IMR-90 (cell line): ENCODE measurements at regions not wholly inside any gene's neighbourhood (a gene's known extent, or its start where the extent isn't known, plus 50 kb on each side); places are given as distances from the start of the nearest gene placed in this dataset.

ENCODE experiments used
- ATAC-seq: fragments of 200-7000 bp; cut with Tn5 transposase; 2 replicates; pipeline ENCODE4 v1.9.1; 2020; ENCODE audit warnings: low read depth, mild to moderate bottlenecking, moderate library complexity
- BruUV-seq: library from RNA; stranded (reverse); fragments of 400-500 nt; replicated peaks from 2 replicates; lab custom pipeline; 2021; lab: Mats Ljungman, UMichigan
- CTCF ChIA-PET: fragments of 300-600 bp; formaldehyde crosslinking; extraction: SDS; loops from one replicate; lab custom pipeline; 2021; ENCODE audit warnings: antibody characterized with exemption; lab: Yijun Ruan, JAX
- POLR2A ChIA-PET: fragments of 300-600 bp; sonication (Branson Sonifier 250); formaldehyde crosslinking; loops from one replicate; lab custom pipeline; 2022; ENCODE audit warnings: antibody characterized with exemption; ENCODE audit not compliant: unreplicated experiment; lab: Charles Lee
- DNase-seq: peaks from one replicate; pipeline ENCODE4 v3.0.0; 2013
- H2AFZ ChIP-seq: replicated peaks from 2 replicates; pipeline ENCODE3; 2013; ENCODE audit warnings: low read length, mild to moderate bottlenecking; ENCODE audit not compliant: poor library complexity
- H2AK5ac ChIP-seq: 2 replicates; pipeline ENCODE4 v1.6.1; 2013; ENCODE audit warnings: low read depth, low read length, inconsistent platforms
- H2AK9ac ChIP-seq: replicated peaks from 2 replicates; pipeline ENCODE3; 2013; ENCODE audit warnings: mild to moderate bottlenecking, low read depth, low read length, moderate library complexity; ENCODE audit not compliant: poor library complexity
- H2BK120ac ChIP-seq: 2 replicates; pipeline ENCODE4 v1.6.1; 2013; ENCODE audit warnings: low read depth, low read length, inconsistent platforms
- H2BK15ac ChIP-seq: 3 replicates; pipeline ENCODE4 v1.6.1; 2013; ENCODE audit warnings: low read depth, low read length, inconsistent platforms
- H2BK20ac ChIP-seq: 2 replicates; pipeline ENCODE4 v1.6.1; 2013; ENCODE audit warnings: low read depth, mild to moderate bottlenecking, inconsistent platforms, low read length, moderate library complexity
- H2BK5ac ChIP-seq: 2 replicates; pipeline ENCODE4 v1.6.1; 2013; ENCODE audit warnings: mild to moderate bottlenecking, low read depth, low read length, inconsistent platforms; ENCODE audit not compliant: poor library complexity, severe bottlenecking
- H3K14ac ChIP-seq: replicated peaks from 2 replicates; pipeline ENCODE4 v1.6.1; 2013; ENCODE audit warnings: low read depth, low read length, inconsistent platforms
- H3K18ac ChIP-seq: 2 replicates; pipeline ENCODE4 v1.6.1; 2013; ENCODE audit warnings: low read depth, low read length, control low read depth
- H3K23ac ChIP-seq: 2 replicates; pipeline ENCODE4 v1.6.1; 2013; ENCODE audit warnings: low read depth, low read length, inconsistent platforms
- H3K27ac ChIP-seq: 2 replicates; pipeline ENCODE4 v1.5.1; 2013; ENCODE audit warnings: mild to moderate bottlenecking, control low read depth, low read length; ENCODE audit not compliant: insufficient read depth
- H3K27me3 ChIP-seq: 2 replicates; pipeline ENCODE4 v1.6.1; 2013; ENCODE audit warnings: low read length; ENCODE audit not compliant: control insufficient read depth, insufficient read depth
- H3K36me3 ChIP-seq: 2 replicates; pipeline ENCODE4 v1.6.1; 2013; ENCODE audit warnings: low read length, mixed read lengths; ENCODE audit not compliant: control insufficient read depth, insufficient read depth
- H3K4ac ChIP-seq: 2 replicates; pipeline ENCODE4 v1.6.1; 2013; ENCODE audit warnings: low read depth, low read length, inconsistent platforms
- H3K4me1 ChIP-seq: 2 replicates; pipeline ENCODE4 v1.6.1; 2013; ENCODE audit warnings: low read length, mixed read lengths; ENCODE audit not compliant: control insufficient read depth, insufficient read depth
- H3K4me2 ChIP-seq: 2 replicates; pipeline ENCODE4 v1.6.1; 2013; ENCODE audit warnings: low read depth, mild to moderate bottlenecking, control low read depth, low read length, moderate library complexity
- H3K4me3 ChIP-seq: 2 replicates; pipeline ENCODE4 v1.5.1; 2013; ENCODE audit warnings: low read depth, mild to moderate bottlenecking, control low read depth, low read length, moderate library complexity; ENCODE audit not compliant: insufficient read depth
- H3K56ac ChIP-seq: 2 replicates; pipeline ENCODE4 v1.6.1; 2013; ENCODE audit warnings: low read length, inconsistent platforms; ENCODE audit not compliant: insufficient read depth; ENCODE audit errors: extremely low read depth
- H3K79me1 ChIP-seq, 2 experiments: 2 replicates each; pipeline ENCODE4 v1.6.1; 2013; ENCODE audit warnings: low read length in 2 of 2, inconsistent platforms in 1 of 2, low read depth in 1 of 2
- H3K9ac ChIP-seq: 2 replicates; pipeline ENCODE4 v1.6.1; 2013; ENCODE audit warnings: low read depth, low read length, control low read depth
- H3K9me1 ChIP-seq: 2 replicates; pipeline ENCODE4 v1.6.1; 2013; ENCODE audit warnings: low read length, inconsistent platforms; ENCODE audit not compliant: insufficient read depth
- H3K9me3 ChIP-seq: 2 replicates; pipeline ENCODE4 v1.6.1; 2013; ENCODE audit warnings: low read length; ENCODE audit not compliant: control insufficient read depth, insufficient read depth
- H4K20me1 ChIP-seq: 2 replicates; pipeline ENCODE4 v1.6.1; 2013; ENCODE audit warnings: low read length, inconsistent platforms; ENCODE audit not compliant: insufficient read depth
- H4K5ac ChIP-seq: 2 replicates; pipeline ENCODE4 v1.6.1; 2013; ENCODE audit warnings: mild to moderate bottlenecking, low read depth, low read length, control low read depth
- H4K8ac ChIP-seq, 2 experiments: 2 replicates each; pipeline ENCODE4 v1.6.1; 2013; ENCODE audit warnings: low read depth in 2 of 2, low read length in 2 of 2, control low read depth in 1 of 2, inconsistent platforms in 1 of 2
- H4K91ac ChIP-seq: 2 replicates; pipeline ENCODE4 v1.6.1; 2013; ENCODE audit warnings: low read depth, low read length, inconsistent platforms; ENCODE audit not compliant: insufficient read depth
- BHLHE40 ChIP-seq: fragments of 150-350 bp; IDR thresholded peaks from 2 replicates; pipeline ENCODE4 v1.6.1; 2016; ENCODE audit warnings: mild to moderate bottlenecking, low read depth, low read length
- CHD1 ChIP-seq: IDR thresholded peaks from 2 replicates; pipeline ENCODE4 v1.6.1; 2012; ENCODE audit warnings: low read depth, low read length, improper control_type of control experiment
- FOS ChIP-seq: fragments of 150-350 bp; IDR thresholded peaks from 2 replicates; pipeline ENCODE4 v1.6.1; 2016; ENCODE audit warnings: low read depth, low read length
- MAFK ChIP-seq: IDR thresholded peaks from 2 replicates; pipeline ENCODE4 v1.6.1; 2012; ENCODE audit warnings: low read depth, low read length, improper control_type of control experiment
- MAZ ChIP-seq: IDR thresholded peaks from 2 replicates; pipeline ENCODE4 v1.6.1; 2012; ENCODE audit warnings: low read depth, mild to moderate bottlenecking, low read length, improper control_type of control experiment, moderate library complexity, borderline replicate concordance
- MXI1 ChIP-seq: IDR thresholded peaks from 2 replicates; pipeline ENCODE4 v1.6.1; 2012; ENCODE audit warnings: low read depth, mild to moderate bottlenecking, low read length, moderate library complexity, borderline replicate concordance
- NFE2L2 ChIP-seq: fragments of 150-350 bp; IDR thresholded peaks from 2 replicates; pipeline ENCODE4 v1.6.1; 2016; ENCODE audit warnings: low read depth, mild to moderate bottlenecking, low read length
- POLR2A ChIP-seq: IDR thresholded peaks from 2 replicates; pipeline ENCODE4 v1.6.1; 2012; ENCODE audit warnings: mild to moderate bottlenecking, low read depth, low read length
- RAD21 ChIP-seq: IDR thresholded peaks from 2 replicates; pipeline ENCODE4 v1.6.1; 2012; ENCODE audit warnings: low read length, improper control_type of control experiment
- RCOR1 ChIP-seq: IDR thresholded peaks from 2 replicates; pipeline ENCODE4 v1.6.1; 2012; ENCODE audit warnings: mild to moderate bottlenecking, low read length, improper control_type of control experiment; ENCODE audit not compliant: insufficient replicate concordance
- RFX5 ChIP-seq: IDR thresholded peaks from 2 replicates; pipeline ENCODE4 v1.8.0; 2012; ENCODE audit warnings: low read depth, mild to moderate bottlenecking, low read length, moderate library complexity
- SMC3 ChIP-seq: fragments of 150-350 bp; IDR thresholded peaks from 2 replicates; pipeline ENCODE4 v1.6.1; 2016; ENCODE audit warnings: low read depth, mild to moderate bottlenecking, antibody characterized with exemption, low read length, moderate library complexity
- WGBS, 2 experiments: methylation state at CpG; one replicate each; pipeline versions ENCODE4 v1.1.5 to v1.1.7; 2013; ENCODE audit warnings: missing lambda C conversion rate in 2 of 2; ENCODE audit not compliant: insufficient read length in 1 of 2; ENCODE audit errors: extremely low coverage in 2 of 2; 5-methylcytosine and 5-hydroxymethylcytosine counted together
- dilution Hi-C: fragments of 300-500 bp; cut with HindIII; formaldehyde crosslinking; loops from one replicate; pipeline ENCODE4 v1.14.3; 2018; ENCODE audit warnings: low sequenced_read_pairs; ENCODE audit not compliant: unreplicated experiment
- in situ Hi-C: fragments of 300-500 bp; cut with MboI; formaldehyde crosslinking; loops from 3 replicates; pipeline ENCODE4 v1.14.3; 2019; ENCODE audit warnings: low sequenced_read_pairs, inconsistent platforms, mixed read lengths
- intact Hi-C: fragments of 100-400 bp; cut with micrococcal nuclease; formaldehyde crosslinking; loops from 2 replicates; pipeline ENCODE4 v1.10.0; 2022
- TF ChIP-seq, protein P1 (sequence below): conservative IDR thresholded peaks from 2 replicates; pipeline ENCODE4 v1.5.1; 2012; ENCODE audit warnings: mild to moderate bottlenecking, low read depth, low read length, improper control_type of control experiment
- TF ChIP-seq, protein P2 (sequence below): fragments of 150-350 bp; IDR thresholded peaks from 2 replicates; pipeline ENCODE4 v1.6.1; 2016; ENCODE audit warnings: low read depth, mild to moderate bottlenecking, low read length, moderate library complexity, borderline replicate concordance
- TF ChIP-seq, protein P3 (sequence below): fragments of 150-350 bp; IDR thresholded peaks from 2 replicates; pipeline ENCODE4 v1.6.1; 2017; ENCODE audit warnings: mild to moderate bottlenecking, antibody characterized with exemption, low read length, low read depth

DNA sequence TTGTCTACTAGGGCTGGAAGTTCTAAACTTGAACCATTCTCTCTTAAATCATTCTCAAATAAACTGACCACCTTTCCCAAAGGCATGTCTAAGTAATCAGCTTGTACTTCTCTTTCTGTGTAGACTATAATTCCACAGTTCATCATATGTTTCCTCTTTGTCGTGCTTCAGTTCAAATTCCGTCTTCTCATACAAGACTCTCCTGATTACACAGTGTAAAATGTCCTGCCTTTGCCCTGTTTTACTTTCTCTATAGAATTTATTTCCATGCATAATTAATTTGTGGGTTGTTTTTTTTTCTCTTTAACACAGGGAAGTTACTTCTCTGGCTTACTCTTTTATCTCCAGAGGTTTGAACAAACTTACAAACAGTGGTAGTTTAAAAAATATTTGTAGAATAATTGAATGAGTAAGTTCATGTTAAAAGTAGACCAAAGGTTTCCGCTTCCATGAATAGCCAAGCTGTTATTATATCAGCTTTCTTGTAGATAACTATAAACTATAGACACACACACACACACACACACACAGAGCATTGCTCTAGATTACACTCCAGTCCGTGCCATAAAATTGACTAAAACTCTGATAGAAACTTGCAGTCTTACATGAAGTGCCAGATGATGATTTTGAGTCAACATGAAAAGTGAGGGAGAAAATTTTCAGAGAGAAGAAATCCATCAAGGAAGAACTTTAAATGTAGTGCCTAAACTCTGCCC is 119.0 kb downstream of the SUCNR1 start:
- POLR2A ChIA-PET: interaction anchor here (0.6 kb wide), 1 partner anchor 276 kb away, joined by 10 read pairs; the partner anchor contains the start of gene MBNL1
- Histone ChIP-seq H2BK20ac (no peak overlapping the region), H3K18ac (no peak overlapping the region), H4K8ac (no peak overlapping the region), H4K91ac (no peak overlapping the region), H3K56ac (no peak overlapping the region), H3K9me3 (no peaks in the 10 kb centered on the region), H3K4me2 (no peak overlapping the region), H3K36me3 (no peaks in the 10 kb centered on the region), H3K27me3 (no peaks in the 10 kb centered on the region), H2BK15ac (no peak overlapping the region; the same call in 2 of the 3 replicates), H3K4me3 (no peak overlapping the region), H3K9ac (no peak overlapping the region), H3K23ac (no peak overlapping the region), H3K9me1 (no peaks in the 10 kb centered on the region), H4K5ac (no peak overlapping the region), H4K20me1 (no peaks in the 10 kb centered on the region), H3K4me1 (peaks cover 2% of the 10 kb centered on the region; the same call in 1 of the 2 replicates), H3K27ac (no peak overlapping the region), H2BK5ac (no peak overlapping the region), H2BK120ac (no peak overlapping the region), H2AK5ac (no peak overlapping the region), H3K14ac (no peak overlapping the region), H2AFZ (no peak overlapping the region), H3K79me1 (no peaks in the 10 kb centered on the region), H3K4ac (no peak overlapping the region), H2AK9ac (no peak overlapping the region)
- WGBS, 2 experiments: no CpG with 5 or more reads among the region's 4 CpGs
- in situ Hi-C loops: no loop called here
- dilution Hi-C loops: no loop called here
- CTCF ChIA-PET: no interaction called here
- no TSS peak for BruUV-seq
- DNase-seq: no peak
- intact Hi-C loops: no loop called here
- no peak for TF ChIP-seq RFX5
- TF ChIP-seq, protein P1, sequence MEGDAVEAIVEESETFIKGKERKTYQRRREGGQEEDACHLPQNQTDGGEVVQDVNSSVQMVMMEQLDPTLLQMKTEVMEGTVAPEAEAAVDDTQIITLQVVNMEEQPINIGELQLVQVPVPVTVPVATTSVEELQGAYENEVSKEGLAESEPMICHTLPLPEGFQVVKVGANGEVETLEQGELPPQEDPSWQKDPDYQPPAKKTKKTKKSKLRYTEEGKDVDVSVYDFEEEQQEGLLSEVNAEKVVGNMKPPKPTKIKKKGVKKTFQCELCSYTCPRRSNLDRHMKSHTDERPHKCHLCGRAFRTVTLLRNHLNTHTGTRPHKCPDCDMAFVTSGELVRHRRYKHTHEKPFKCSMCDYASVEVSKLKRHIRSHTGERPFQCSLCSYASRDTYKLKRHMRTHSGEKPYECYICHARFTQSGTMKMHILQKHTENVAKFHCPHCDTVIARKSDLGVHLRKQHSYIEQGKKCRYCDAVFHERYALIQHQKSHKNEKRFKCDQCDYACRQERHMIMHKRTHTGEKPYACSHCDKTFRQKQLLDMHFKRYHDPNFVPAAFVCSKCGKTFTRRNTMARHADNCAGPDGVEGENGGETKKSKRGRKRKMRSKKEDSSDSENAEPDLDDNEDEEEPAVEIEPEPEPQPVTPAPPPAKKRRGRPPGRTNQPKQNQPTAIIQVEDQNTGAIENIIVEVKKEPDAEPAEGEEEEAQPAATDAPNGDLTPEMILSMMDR: no peak
- no peak for TF ChIP-seq MAFK
- no peak for TF ChIP-seq MAZ
- TF ChIP-seq RAD21: no peak
- TF ChIP-seq CHD1: no peak
- TF ChIP-seq BHLHE40: no peak
- TF ChIP-seq, protein P2, sequence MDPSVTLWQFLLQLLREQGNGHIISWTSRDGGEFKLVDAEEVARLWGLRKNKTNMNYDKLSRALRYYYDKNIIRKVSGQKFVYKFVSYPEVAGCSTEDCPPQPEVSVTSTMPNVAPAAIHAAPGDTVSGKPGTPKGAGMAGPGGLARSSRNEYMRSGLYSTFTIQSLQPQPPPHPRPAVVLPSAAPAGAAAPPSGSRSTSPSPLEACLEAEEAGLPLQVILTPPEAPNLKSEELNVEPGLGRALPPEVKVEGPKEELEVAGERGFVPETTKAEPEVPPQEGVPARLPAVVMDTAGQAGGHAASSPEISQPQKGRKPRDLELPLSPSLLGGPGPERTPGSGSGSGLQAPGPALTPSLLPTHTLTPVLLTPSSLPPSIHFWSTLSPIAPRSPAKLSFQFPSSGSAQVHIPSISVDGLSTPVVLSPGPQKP: no peak
- TF ChIP-seq, protein P3, sequence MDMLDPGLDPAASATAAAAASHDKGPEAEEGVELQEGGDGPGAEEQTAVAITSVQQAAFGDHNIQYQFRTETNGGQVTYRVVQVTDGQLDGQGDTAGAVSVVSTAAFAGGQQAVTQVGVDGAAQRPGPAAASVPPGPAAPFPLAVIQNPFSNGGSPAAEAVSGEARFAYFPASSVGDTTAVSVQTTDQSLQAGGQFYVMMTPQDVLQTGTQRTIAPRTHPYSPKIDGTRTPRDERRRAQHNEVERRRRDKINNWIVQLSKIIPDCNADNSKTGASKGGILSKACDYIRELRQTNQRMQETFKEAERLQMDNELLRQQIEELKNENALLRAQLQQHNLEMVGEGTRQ: no peak
- no peak for TF ChIP-seq MXI1
- no peak for TF ChIP-seq POLR2A
- no peak for TF ChIP-seq SMC3
- TF ChIP-seq FOS: no peak
- TF ChIP-seq RCOR1: no peak
- TF ChIP-seq NFE2L2: no peak
- no peak for ATAC-seq
